HG03103 (cell line): ENCODE measurements at regions not wholly inside any gene's neighbourhood (a gene's known extent, or its start where the extent isn't known, plus 50 kb on each side); places are given as distances from the start of the nearest gene placed in this dataset.
"Not testable (repeated sequence)": the region's sequence is repeated elsewhere in the genome, so short reads cannot be mapped to it uniquely, and the experiment has no call there.

ENCODE experiments used
- ATAC-seq: cut with Tn5 transposase; IDR thresholded peaks from one replicate; pipeline ENCODE4 v1.9.1; 2021; ENCODE audit warnings: low read depth; ENCODE audit not compliant: unreplicated experiment

DNA sequence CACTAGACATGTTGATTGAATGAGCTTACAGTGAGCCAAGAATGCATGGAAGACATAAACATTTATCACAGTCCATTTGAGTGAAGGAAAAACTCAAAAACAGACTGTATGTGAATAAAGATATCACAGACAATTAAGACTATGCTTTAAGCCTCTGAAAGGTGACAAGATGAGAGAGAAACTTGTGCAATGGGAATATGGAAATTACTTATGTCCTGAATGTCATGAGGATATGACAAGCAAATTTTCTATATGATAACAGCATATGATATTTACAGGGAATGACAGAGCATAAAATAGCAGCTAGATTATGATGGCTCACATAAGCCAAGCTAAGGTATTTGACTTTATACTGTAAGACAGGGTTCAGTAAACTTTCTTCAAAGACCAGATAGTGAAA, 1153.1 kb upstream of the USP15 start:
- no peak for ATAC-seq

DNA sequence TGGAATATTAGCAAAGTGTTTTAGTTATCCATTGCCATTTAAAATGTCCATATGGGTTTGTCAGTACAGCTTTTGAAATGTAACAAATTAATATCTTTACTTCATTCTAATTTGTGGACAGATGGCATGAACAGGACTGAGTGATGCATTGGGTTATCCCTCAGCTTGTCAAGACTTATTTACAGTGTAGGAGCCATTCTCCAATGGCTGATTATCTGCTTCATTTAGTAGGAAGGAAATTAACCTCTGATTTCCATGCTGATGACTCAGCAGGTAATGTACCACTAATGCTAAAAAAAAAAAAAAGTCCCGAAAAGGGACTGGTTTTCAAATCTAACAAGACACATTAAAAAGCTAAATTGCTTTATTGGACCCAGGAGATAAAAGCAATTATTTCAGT, 1149.0 kb upstream of the USP15 start:
- no peak for ATAC-seq

GRCh38 chr12:61137677-61138414, 1122.4 kb upstream of the USP15 start:
- no peak for ATAC-seq

DNA sequence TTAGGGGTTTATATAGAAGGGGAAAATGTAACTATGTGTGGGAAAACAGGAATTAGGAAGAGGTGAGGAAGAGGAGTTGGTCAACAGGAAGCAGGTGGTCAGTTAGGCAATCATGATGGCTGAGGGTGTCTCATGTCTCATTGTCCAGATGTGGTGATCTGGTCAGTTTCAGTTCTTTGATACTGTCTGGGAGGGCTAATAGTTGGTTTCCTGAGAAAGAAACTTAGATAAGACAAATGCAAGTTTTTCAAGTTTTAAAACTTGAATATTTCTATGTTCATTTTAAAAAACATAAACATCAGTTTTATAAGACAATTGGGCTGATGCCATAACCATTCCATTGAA, 1121.8 kb upstream of the USP15 start:
- ATAC-seq = no peak

GRCh38 chr12:61161961-61162360, 1098.2 kb upstream of the USP15 start:
- ATAC-seq = no peak

GRCh38 chr12:61188801-61189595, 1071.2 kb upstream of the USP15 start:
- ATAC-seq = no peak

- no peak for ATAC-seq
Observed at GRCh38 chr12:61213646-61214045, 1046.6 kb upstream of the USP15 start.

GRCh38 chr12:61220337-61220736, 1039.9 kb upstream of the USP15 start:
- no peak for ATAC-seq

- no peak for ATAC-seq
Observed at GRCh38 chr12:61232040-61232439, 1028.2 kb upstream of the USP15 start.

DNA sequence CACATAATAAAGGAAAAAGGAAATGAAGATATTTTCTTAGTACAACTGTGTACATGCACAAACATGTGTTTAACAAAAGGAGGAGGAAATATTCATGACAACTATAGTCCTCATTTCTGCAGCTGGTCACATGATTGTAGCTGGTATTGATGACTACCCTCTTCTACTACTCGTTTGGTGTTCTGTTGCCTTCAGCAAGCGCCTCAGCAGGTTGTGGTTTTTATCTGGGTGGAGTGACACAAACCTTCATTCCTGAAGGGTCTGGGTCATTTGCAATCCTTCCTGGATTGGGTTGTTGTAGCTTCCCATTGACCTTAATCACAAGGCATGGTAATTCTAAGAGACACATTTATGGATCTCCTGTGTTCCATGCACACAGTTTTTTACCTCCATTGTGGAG, 1009.9 kb upstream of the USP15 start:
- ATAC-seq = no peak

GRCh38 chr12:61251076-61251475, 1009.1 kb upstream of the USP15 start:
- no peak for ATAC-seq

GRCh38 chr12:61254225-61254624, 1006.0 kb upstream of the USP15 start:
- ATAC-seq = no peak

DNA sequence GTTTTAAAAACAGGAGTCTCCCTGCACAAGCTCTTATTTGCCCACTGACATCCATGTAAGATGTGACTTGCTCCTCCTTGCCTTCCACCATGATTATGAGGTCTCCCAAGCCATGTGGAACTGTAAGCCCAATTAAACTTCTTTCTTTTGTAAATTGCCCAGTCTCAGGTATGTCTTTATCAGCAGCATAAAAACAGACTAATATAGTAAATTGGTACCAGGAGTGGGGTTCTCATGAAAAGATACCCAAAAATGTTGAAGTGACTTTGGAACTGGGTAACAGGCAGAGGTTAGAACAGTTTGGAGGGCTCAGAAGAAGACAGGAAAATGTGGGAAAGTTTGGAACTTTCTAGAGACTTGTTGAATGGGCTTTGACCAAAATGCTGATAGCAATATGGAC, 995.9 kb upstream of the USP15 start:
- ATAC-seq = not testable (repeated sequence)

GRCh38 chr12:61267474-61267873, 992.7 kb upstream of the USP15 start:
- ATAC-seq = no peak

DNA sequence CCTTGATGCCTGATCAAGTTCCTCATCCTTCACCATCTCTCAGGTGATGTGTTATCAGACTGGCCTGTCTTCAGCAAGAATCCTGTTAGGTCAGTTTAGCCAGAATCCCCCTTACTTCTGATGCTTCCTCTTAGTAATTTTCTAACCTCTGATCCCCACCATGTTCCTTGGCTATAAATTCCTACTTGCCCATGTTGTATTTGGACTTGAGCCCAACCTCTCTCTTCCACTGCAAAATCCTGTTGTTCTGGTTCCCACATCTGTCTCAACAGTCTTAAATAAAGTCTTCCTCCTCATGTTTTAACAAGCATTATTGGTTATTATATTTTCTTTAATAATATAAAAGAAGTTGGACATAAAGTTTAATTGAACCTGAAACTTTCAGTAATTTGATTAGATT, 987.8 kb upstream of the USP15 start:
- no peak for ATAC-seq

GRCh38 chr12:61282790-61283575, 977.2 kb upstream of the USP15 start:
- ATAC-seq = no peak

- ATAC-seq = no peak
Observed at GRCh38 chr12:61290473-61290872, 969.7 kb upstream of the USP15 start.

DNA sequence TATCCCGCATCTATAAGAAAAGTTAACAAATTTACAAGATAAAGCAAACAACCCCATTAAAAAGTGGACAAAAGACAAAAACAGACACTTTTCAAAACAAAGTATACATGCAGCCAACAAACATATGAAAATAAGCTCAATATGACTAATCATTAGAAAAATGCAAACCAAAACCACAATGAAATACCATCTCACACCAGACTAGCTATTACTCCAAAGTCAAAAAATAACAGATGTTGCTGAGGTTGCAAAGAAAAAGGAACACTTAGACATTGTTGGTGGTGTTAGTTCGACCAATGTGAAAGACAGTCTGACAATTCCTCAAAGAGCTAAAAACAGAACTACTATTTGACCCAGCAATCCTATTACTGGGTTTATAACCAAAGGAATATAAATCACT, 968.6 kb upstream of the USP15 start:
- no peak for ATAC-seq

DNA sequence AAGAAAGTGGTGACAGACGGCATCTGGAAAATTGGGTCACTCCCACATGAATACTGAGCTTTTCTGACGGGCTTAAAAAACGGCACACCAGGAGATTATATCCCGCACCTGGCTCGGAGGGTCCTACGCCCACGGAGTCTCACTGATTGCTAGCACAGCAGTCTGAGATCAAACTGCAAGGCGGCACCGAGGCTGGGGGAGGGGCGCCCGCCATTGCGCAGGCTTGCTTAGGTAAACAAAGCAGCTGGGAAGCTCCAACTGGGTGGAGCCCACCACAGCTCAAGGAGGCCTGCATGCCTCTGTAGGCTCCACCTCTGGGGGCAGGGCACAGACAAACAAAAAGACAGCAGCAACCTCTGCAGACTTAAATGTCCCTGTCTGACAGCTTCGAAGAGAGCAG, 966.2 kb upstream of the USP15 start:
- ATAC-seq = not testable (repeated sequence)

GRCh38 chr12:61301817-61302216, 958.4 kb upstream of the USP15 start:
- ATAC-seq = no peak

DNA sequence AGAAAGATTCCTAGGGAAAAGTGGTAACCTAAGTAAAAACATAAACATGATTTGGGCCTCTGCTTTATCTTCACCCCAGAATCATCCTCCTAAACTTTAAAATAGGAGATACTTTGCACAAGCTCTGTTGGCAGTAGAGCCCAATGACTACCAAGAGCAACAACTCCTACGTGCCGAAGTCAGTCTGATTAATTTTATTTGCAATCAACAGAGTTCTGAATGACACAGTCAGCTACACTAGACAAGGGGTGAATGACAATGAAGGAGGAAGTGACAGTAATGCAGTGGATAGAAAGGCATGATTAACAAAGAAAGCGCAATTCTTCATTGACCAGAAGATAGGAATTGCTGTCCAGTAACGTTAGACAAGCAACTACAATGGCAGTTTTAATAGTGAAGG, 957.9 kb upstream of the USP15 start:
- no peak for ATAC-seq
